Keratinocyte (primary cell): ENCODE measurements at regions not wholly inside any gene's neighbourhood (a gene's known extent, or its start where the extent isn't known, plus 50 kb on each side); places are given as distances from the start of the nearest gene placed in this dataset.

ENCODE experiments used
- DNase-seq: peaks from one replicate; pipeline ENCODE4 v3.0.0-alpha.2; 2011; ENCODE audit warnings: low read depth, missing footprints, low spot score
- FAIRE-seq: peaks from 2 replicates; lab custom pipeline; 2011; peaks lifted over from hg19 to GRCh38; lab: Jason Lieb, UNC
- H2AFZ ChIP-seq: 2 replicates; pipeline ENCODE4 v1.6.0; 2012; ENCODE audit warnings: low read length, control low read depth, inconsistent platforms; ENCODE audit not compliant: control insufficient read depth
- H3K27ac ChIP-seq: 2 replicates; pipeline ENCODE4 v1.5.1; 2011; ENCODE audit warnings: low read length; ENCODE audit not compliant: control insufficient read depth, insufficient read depth
- H3K27me3 ChIP-seq: 3 replicates; pipeline ENCODE4 v1.6.0; 2011; ENCODE audit warnings: low read length; ENCODE audit not compliant: control insufficient read depth, insufficient read depth; ENCODE audit errors: extremely low read depth
- H3K36me3 ChIP-seq, 2 experiments: 2 replicates in 1 of 2; 3 replicates in 1 of 2; pipeline ENCODE4 v1.5.1; 2011; ENCODE audit warnings: low read length in 2 of 2, mild to moderate bottlenecking in 1 of 2; ENCODE audit not compliant: control insufficient read depth in 2 of 2, insufficient read depth in 2 of 2; ENCODE audit errors: extremely low read depth in 1 of 2
- H3K4me1 ChIP-seq: 3 replicates; pipeline ENCODE4 v1.5.1; 2011; ENCODE audit warnings: low read length; ENCODE audit not compliant: control insufficient read depth, insufficient read depth; ENCODE audit errors: extremely low read depth
- H3K4me2 ChIP-seq: 3 replicates; pipeline ENCODE4 v1.6.0; 2011; ENCODE audit warnings: low read depth, low read length; ENCODE audit not compliant: control insufficient read depth, insufficient read depth; ENCODE audit errors: extremely low read depth
- H3K4me3 ChIP-seq, 3 experiments: fragments of 200-600 bp in 1 of 3; sonication (generic) in 1 of 3; 2 replicates in 2 of 3; 3 replicates in 1 of 3; pipeline ENCODE4 v1.5.1; 2011 to 2016; ENCODE audit warnings: low read length in 3 of 3, mild to moderate bottlenecking in 3 of 3, control low read depth in 2 of 3, inconsistent platforms in 1 of 3, low read depth in 1 of 3, mixed read lengths in 1 of 3, mixed run types in 1 of 3, moderate library complexity in 1 of 3; ENCODE audit not compliant: control insufficient read depth in 2 of 3, insufficient read depth in 2 of 3; ENCODE audit errors: extremely low read depth in 1 of 3
- H3K79me2 ChIP-seq: 2 replicates; pipeline ENCODE4 v1.6.0; 2012; ENCODE audit warnings: low read length; ENCODE audit not compliant: control insufficient read depth, insufficient read depth
- H3K9ac ChIP-seq: 3 replicates; pipeline ENCODE4 v1.6.0; 2011; ENCODE audit warnings: low read length; ENCODE audit not compliant: control insufficient read depth, insufficient read depth; ENCODE audit errors: extremely low read depth
- H3K9me1 ChIP-seq: 3 replicates; pipeline ENCODE4 v1.6.0; 2011; ENCODE audit warnings: low read length; ENCODE audit not compliant: control insufficient read depth, insufficient read depth; ENCODE audit errors: extremely low read depth
- H3K9me3 ChIP-seq: 2 replicates; pipeline ENCODE4 v1.5.1; 2012; ENCODE audit warnings: low read depth, low read length; ENCODE audit not compliant: control insufficient read depth
- H4K20me1 ChIP-seq: 3 replicates; pipeline ENCODE4 v1.6.0; 2011; ENCODE audit warnings: low read length; ENCODE audit not compliant: control insufficient read depth, insufficient read depth; ENCODE audit errors: extremely low read depth
- EZH2 ChIP-seq: IDR thresholded peaks from one replicate; pipeline ENCODE4 v1.6.1; 2012; ENCODE audit warnings: inconsistent platforms, mild to moderate bottlenecking, low read length, moderate library complexity
- dilution Hi-C: fragments of 300-500 bp; cut with MboI; formaldehyde crosslinking; loops from one replicate; pipeline ENCODE4 v1.7.0; 2020; ENCODE audit warnings: low sequenced_read_pairs; ENCODE audit not compliant: extremely low pct_ligation_motif_present
- TF ChIP-seq, protein P1 (sequence below), 3 experiments: IDR thresholded peaks in 1 of 3; conservative IDR thresholded peaks in 1 of 3; optimal IDR thresholded peaks in 1 of 3; 2 replicates in 2 of 3; 3 replicates in 1 of 3; pipeline versions ENCODE3 to v1.5.1; 2011; ENCODE audit warnings: low read length in 3 of 3, mild to moderate bottlenecking in 3 of 3, moderate library complexity in 2 of 3, control low read depth in 1 of 3, inconsistent platforms in 1 of 3; ENCODE audit not compliant: insufficient read depth in 2 of 3; ENCODE audit errors: extremely low read depth in 1 of 3

DNA sequence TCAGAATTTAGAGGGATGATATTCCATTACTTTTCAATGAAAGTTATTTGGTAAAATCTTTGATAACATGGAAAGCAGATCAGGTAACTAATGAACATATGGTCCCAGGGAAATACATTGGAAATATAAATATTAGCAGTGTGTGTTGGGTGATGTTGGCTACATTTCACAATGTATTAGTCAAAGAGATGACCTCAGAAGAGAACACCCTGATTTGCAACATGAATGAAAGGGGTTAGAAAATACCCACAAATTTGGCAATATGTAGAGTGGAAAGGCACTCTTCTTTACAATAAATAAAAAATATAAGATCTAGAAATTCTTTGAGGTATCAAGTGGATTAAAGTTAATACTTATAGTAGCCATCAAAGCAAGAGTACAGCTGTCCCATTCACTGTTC is 606.7 kb downstream of the PSAT1 start:
- Histone ChIP-seq H2AFZ (no peak overlapping the region), H3K4me3 (no peak overlapping the region)
- DNase-seq = no peak

DNA sequence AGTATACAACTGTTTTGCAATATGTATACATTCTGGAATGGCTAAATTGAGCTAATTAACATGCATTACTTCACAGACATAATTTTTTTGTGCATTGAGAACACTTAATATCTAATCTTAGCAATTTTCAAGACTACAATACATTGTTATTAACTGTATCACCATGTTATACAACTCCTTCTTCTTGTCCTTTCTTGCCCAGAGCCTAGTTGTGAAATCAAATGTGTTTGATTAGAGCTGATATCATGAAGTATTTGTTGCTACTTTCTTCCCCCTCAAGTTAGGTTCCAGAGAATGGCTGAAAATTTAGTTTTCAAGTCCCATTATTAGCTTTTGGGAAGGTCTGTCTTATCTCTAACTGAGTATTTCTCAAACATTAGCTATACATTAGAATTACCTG is 607.8 kb downstream of the PSAT1 start:
- TF ChIP-seq, protein P1, sequence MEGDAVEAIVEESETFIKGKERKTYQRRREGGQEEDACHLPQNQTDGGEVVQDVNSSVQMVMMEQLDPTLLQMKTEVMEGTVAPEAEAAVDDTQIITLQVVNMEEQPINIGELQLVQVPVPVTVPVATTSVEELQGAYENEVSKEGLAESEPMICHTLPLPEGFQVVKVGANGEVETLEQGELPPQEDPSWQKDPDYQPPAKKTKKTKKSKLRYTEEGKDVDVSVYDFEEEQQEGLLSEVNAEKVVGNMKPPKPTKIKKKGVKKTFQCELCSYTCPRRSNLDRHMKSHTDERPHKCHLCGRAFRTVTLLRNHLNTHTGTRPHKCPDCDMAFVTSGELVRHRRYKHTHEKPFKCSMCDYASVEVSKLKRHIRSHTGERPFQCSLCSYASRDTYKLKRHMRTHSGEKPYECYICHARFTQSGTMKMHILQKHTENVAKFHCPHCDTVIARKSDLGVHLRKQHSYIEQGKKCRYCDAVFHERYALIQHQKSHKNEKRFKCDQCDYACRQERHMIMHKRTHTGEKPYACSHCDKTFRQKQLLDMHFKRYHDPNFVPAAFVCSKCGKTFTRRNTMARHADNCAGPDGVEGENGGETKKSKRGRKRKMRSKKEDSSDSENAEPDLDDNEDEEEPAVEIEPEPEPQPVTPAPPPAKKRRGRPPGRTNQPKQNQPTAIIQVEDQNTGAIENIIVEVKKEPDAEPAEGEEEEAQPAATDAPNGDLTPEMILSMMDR (optimal IDR thresholded peaks at IDR 0.05 in 1 of 3, IDR thresholded peaks at IDR 0.05 in 1 of 3, conservative IDR thresholded peaks at IDR 0.05 in 1 of 3; ENCODE audit: extremely low read depth in 1 of 3, insufficient read depth in 2 of 3, low read length in 3 of 3) = no peak
- no peak for TF ChIP-seq EZH2
- FAIRE-seq = peak; percentile 69
- dilution Hi-C loops = no loop called here
- H4K20me1 ChIP-seq = no peaks in the 10 kb centered on the region
- no peaks in the 10 kb centered on the region for H3K9me1 ChIP-seq
- DNase-seq = no peak
- H2AFZ ChIP-seq = peak overlapping the region; percentile 2
- peaks cover 9% of the 10 kb centered on the region for H3K4me1 ChIP-seq
- no peaks in the 10 kb centered on the region for H3K9me3 ChIP-seq
- H3K9ac ChIP-seq = no peak overlapping the region
- no peak overlapping the region for H3K27ac ChIP-seq
- no peaks in the 10 kb centered on the region for H3K27me3 ChIP-seq
- H3K4me3 ChIP-seq = no peak overlapping the region
- H3K36me3 ChIP-seq = no peaks in the 10 kb centered on the region
- H3K79me2 ChIP-seq = no peaks in the 10 kb centered on the region
- H3K4me2 ChIP-seq = peak overlapping the region; percentile 19

More for the DNA sequence above, 606.7 kb downstream of the PSAT1 start:
- dilution Hi-C loops = no loop called here
- no peaks in the 10 kb centered on the region for H4K20me1 ChIP-seq
- H3K27ac ChIP-seq = no peak overlapping the region
- no peak overlapping the region for H3K9ac ChIP-seq
- H3K9me3 ChIP-seq = no peaks in the 10 kb centered on the region
- H3K4me2 ChIP-seq = no peak overlapping the region
- H3K4me1 ChIP-seq = peaks cover 9% of the 10 kb centered on the region
- H3K79me2 ChIP-seq = no peaks in the 10 kb centered on the region
- FAIRE-seq = no peak
- TF ChIP-seq EZH2 = no peak
- TF ChIP-seq, protein P1 (optimal IDR thresholded peaks at IDR 0.05 in 1 of 3, IDR thresholded peaks at IDR 0.05 in 1 of 3, conservative IDR thresholded peaks at IDR 0.05 in 1 of 3; ENCODE audit: extremely low read depth in 1 of 3, insufficient read depth in 2 of 3, low read length in 3 of 3) = no peak
- no peaks in the 10 kb centered on the region for H3K27me3 ChIP-seq
- no peaks in the 10 kb centered on the region for H3K9me1 ChIP-seq
- H3K36me3 ChIP-seq = no peaks in the 10 kb centered on the region
